PC-3 (cell line): ENCODE measurements at regions not wholly inside any gene's neighbourhood (a gene's known extent, or its start where the extent isn't known, plus 50 kb on each side); places are given as distances from the start of the nearest gene placed in this dataset.

Source experiments
- ATAC-seq: fragments of 200-7000 bp; cut with Tn5 transposase; 2 replicates; pipeline ENCODE4 v1.9.1; 2020; ENCODE audit warnings: mild to moderate bottlenecking, moderate library complexity
- BruUV-seq: library from RNA; stranded (reverse); fragments of 400-500 nt; replicated peaks from 2 replicates; lab custom pipeline; 2021; lab: Mats Ljungman, UMichigan
- CTCF ChIA-PET: fragments of 300-600 bp; sonication (Branson Sonifier 250); formaldehyde crosslinking; loops from one replicate; lab custom pipeline; 2022; ENCODE audit warnings: antibody characterized with exemption; lab: Charles Lee
- POLR2A ChIA-PET: fragments of 300-600 bp; sonication (Branson Sonifier 250); formaldehyde crosslinking; loops from one replicate; lab custom pipeline; 2022; ENCODE audit warnings: antibody characterized with exemption; ENCODE audit not compliant: unreplicated experiment; lab: Charles Lee
- DNase-seq: peaks from one replicate; pipeline ENCODE4 v3.0.0-alpha.2; 2015
- H2AFZ ChIP-seq: fragments of 300-600 bp; sonication (generic); 2 replicates; pipeline ENCODE4 v1.6.0; 2016; ENCODE audit warnings: antibody characterized with exemption, low read length
- H3F3A ChIP-seq: fragments of 300-600 bp; sonication (generic); one replicate; pipeline ENCODE4 v1.6.0; 2017; ENCODE audit warnings: antibody characterized with exemption, low read length, control low read depth, mild to moderate bottlenecking; ENCODE audit not compliant: unreplicated experiment
- H3K27ac ChIP-seq: fragments of 300-600 bp; sonication (generic); 2 replicates; pipeline ENCODE4 v1.5.1; 2016; ENCODE audit warnings: mild to moderate bottlenecking, low read length
- H3K27me3 ChIP-seq: fragments of 300-600 bp; sonication (generic); 2 replicates; pipeline ENCODE4 v1.6.1; 2016; ENCODE audit warnings: low read length, mixed read lengths
- H3K36me3 ChIP-seq: fragments of 300-600 bp; sonication (generic); 2 replicates; pipeline ENCODE4 v1.6.1; 2016; ENCODE audit warnings: low read depth, mixed run types, low read length, mixed read lengths
- H3K4me1 ChIP-seq: fragments of 300-600 bp; sonication (generic); 2 replicates; pipeline ENCODE4 v1.5.1; 2016; ENCODE audit warnings: low read length; ENCODE audit not compliant: insufficient read depth
- H3K4me2 ChIP-seq: fragments of 300-600 bp; sonication (generic); 2 replicates; pipeline ENCODE4 v1.6.0; 2016; ENCODE audit warnings: low read length
- H3K4me3 ChIP-seq: fragments of 300-600 bp; sonication (generic); 2 replicates; pipeline ENCODE4 v1.5.1; 2016; ENCODE audit warnings: mild to moderate bottlenecking, low read length, mixed read lengths
- H3K79me2 ChIP-seq: fragments of 300-600 bp; sonication (generic); 2 replicates; pipeline ENCODE4 v1.6.1; 2017; ENCODE audit warnings: low read length, mixed read lengths
- H3K9ac ChIP-seq: fragments of 300-600 bp; sonication (generic); 2 replicates; pipeline ENCODE4 v1.6.0; 2016; ENCODE audit warnings: mild to moderate bottlenecking, low read length
- H3K9me2 ChIP-seq: fragments of 300-600 bp; sonication (generic); replicated peaks from 2 replicates; pipeline ENCODE4 v1.6.1; 2016; ENCODE audit warnings: mixed run types, low read length, mixed read lengths
- H3K9me3 ChIP-seq: fragments of 300-600 bp; sonication (generic); 2 replicates; pipeline ENCODE4 v1.6.1; 2016; ENCODE audit warnings: low read length, mixed read lengths
- H4K20me1 ChIP-seq: fragments of 300-600 bp; sonication (generic); 2 replicates; pipeline ENCODE4 v1.6.1; 2016; ENCODE audit warnings: low read length, mixed read lengths
- EZH2 ChIP-seq: fragments of 300-600 bp; sonication (generic); IDR thresholded peaks from one replicate; pipeline ENCODE4 v1.6.1; 2017; ENCODE audit warnings: antibody characterized with exemption, mild to moderate bottlenecking, low read length; ENCODE audit not compliant: unreplicated experiment
- EZH2phosphoT487 ChIP-seq: fragments of 300-600 bp; sonication (generic); IDR thresholded peaks from 2 replicates; pipeline ENCODE4 v1.6.1; 2018; ENCODE audit warnings: mild to moderate bottlenecking, antibody characterized with exemption, low read length, borderline replicate concordance
- intact Hi-C: fragments of 100-400 bp; cut with micrococcal nuclease; formaldehyde crosslinking; loops from 2 replicates; pipeline ENCODE4 v1.9.0; 2023
- TF ChIP-seq, protein P1 (sequence below): fragments of 300-600 bp; sonication (generic); conservative IDR thresholded peaks from 2 replicates; pipeline ENCODE4 v1.5.1; 2017; ENCODE audit warnings: antibody characterized with exemption, low read depth, mild to moderate bottlenecking, low read length

GRCh38 chr21:16956824-16957223 is 556.0 kb upstream of the CXADR start:
- BruUV-seq = no TSS peak
- Histone ChIP-seq H3K9me3 (no peaks in the 10 kb centered on the region; the same call in 1 of the 2 replicates), H3K27me3 (no peaks in the 10 kb centered on the region), H3K4me1 (no peaks in the 10 kb centered on the region), H3K27ac (no peak overlapping the region), H3K9ac (no peak overlapping the region), H3K4me3 (no peak overlapping the region), H3K4me2 (no peak overlapping the region), H3K79me2 (no peaks in the 10 kb centered on the region), H3K36me3 (no peaks in the 10 kb centered on the region), H3K9me2 (no peaks in the 10 kb centered on the region), H4K20me1 (no peaks in the 10 kb centered on the region), H3F3A (no peaks in the 10 kb centered on the region), H2AFZ (no peak overlapping the region)
- intact Hi-C loops = no loop called here
- ChIA-PET CTCF (no interaction called here), POLR2A (no interaction called here)
- no peak for ATAC-seq
- TF ChIP-seq EZH2phosphoT487 (no peak), EZH2 (no peak)
- TF ChIP-seq, protein P1, sequence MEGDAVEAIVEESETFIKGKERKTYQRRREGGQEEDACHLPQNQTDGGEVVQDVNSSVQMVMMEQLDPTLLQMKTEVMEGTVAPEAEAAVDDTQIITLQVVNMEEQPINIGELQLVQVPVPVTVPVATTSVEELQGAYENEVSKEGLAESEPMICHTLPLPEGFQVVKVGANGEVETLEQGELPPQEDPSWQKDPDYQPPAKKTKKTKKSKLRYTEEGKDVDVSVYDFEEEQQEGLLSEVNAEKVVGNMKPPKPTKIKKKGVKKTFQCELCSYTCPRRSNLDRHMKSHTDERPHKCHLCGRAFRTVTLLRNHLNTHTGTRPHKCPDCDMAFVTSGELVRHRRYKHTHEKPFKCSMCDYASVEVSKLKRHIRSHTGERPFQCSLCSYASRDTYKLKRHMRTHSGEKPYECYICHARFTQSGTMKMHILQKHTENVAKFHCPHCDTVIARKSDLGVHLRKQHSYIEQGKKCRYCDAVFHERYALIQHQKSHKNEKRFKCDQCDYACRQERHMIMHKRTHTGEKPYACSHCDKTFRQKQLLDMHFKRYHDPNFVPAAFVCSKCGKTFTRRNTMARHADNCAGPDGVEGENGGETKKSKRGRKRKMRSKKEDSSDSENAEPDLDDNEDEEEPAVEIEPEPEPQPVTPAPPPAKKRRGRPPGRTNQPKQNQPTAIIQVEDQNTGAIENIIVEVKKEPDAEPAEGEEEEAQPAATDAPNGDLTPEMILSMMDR = no peak
- no peak for DNase-seq

DNA sequence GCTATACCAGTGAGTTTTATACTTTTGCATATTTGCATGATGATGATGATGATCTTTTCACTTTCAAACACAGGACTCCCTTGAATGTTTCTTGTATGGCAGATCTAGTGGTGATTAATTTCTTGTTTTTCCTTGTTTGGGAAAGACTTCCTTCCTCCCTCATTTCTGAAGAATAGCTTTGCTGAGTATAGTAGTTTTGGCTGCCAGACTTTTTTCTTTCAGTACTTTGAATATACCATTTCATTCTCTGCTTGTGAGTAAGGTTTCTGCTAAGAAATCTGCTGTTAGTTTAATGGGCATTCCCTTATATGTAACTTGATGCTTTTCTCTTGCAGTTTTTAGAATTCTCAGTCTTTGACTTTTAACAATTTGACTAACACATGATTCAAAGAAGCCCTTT is 547.4 kb upstream of the CXADR start:
- Histone ChIP-seq H3K4me2 (no peak overlapping the region), H3K9me3 (peaks cover 15% of the 10 kb centered on the region), H3K79me2 (no peaks in the 10 kb centered on the region), H2AFZ (no peak overlapping the region), H3K36me3 (no peaks in the 10 kb centered on the region), H3K27ac (no peak overlapping the region), H3K27me3 (no peaks in the 10 kb centered on the region), H3K9ac (no peak overlapping the region), H4K20me1 (no peaks in the 10 kb centered on the region), H3K4me3 (no peak overlapping the region), H3K9me2 (no peaks in the 10 kb centered on the region), H3K4me1 (no peaks in the 10 kb centered on the region), H3F3A (no peaks in the 10 kb centered on the region)
- ATAC-seq = no peak
- CTCF ChIA-PET = no interaction called here
- no TSS peak for BruUV-seq
- no peak for DNase-seq
- intact Hi-C loops = no loop called here
- POLR2A ChIA-PET = no interaction called here
- TF ChIP-seq EZH2phosphoT487 (no peak), EZH2 (no peak)
- TF ChIP-seq, protein P1 = no peak

- H3F3A ChIP-seq = no peaks in the 10 kb centered on the region
- ATAC-seq (no peak), DNase-seq (no peak)
- H3K36me3 ChIP-seq = no peaks in the 10 kb centered on the region
- H3K27me3 ChIP-seq = no peaks in the 10 kb centered on the region
- no peak overlapping the region for H3K9ac ChIP-seq
- intact Hi-C loops = no loop called here
- H2AFZ ChIP-seq = no peak overlapping the region
- POLR2A ChIA-PET = no interaction called here
- H3K4me1 ChIP-seq = no peaks in the 10 kb centered on the region
- peaks cover 17% of the 10 kb centered on the region for H3K9me3 ChIP-seq
- no peak overlapping the region for H3K27ac ChIP-seq
- H3K9me2 ChIP-seq = no peaks in the 10 kb centered on the region
- H3K4me2 ChIP-seq = no peak overlapping the region
- H3K79me2 ChIP-seq = no peaks in the 10 kb centered on the region
- H4K20me1 ChIP-seq = no peaks in the 10 kb centered on the region
- CTCF ChIA-PET = no interaction called here
- BruUV-seq = no TSS peak
- H3K4me3 ChIP-seq = no peak overlapping the region
- TF ChIP-seq, protein P1 = no peak
- no peak for TF ChIP-seq EZH2phosphoT487
- TF ChIP-seq EZH2 = no peak
Measured at GRCh38 chr21:16968436-16968835, 544.4 kb upstream of the CXADR start.
